ENCODE measurements at regions not wholly inside any gene's neighbourhood (a gene's known extent, or its start where the extent isn't known, plus 50 kb on each side); places are given as distances from the start of the nearest gene placed in this dataset.

DNA sequence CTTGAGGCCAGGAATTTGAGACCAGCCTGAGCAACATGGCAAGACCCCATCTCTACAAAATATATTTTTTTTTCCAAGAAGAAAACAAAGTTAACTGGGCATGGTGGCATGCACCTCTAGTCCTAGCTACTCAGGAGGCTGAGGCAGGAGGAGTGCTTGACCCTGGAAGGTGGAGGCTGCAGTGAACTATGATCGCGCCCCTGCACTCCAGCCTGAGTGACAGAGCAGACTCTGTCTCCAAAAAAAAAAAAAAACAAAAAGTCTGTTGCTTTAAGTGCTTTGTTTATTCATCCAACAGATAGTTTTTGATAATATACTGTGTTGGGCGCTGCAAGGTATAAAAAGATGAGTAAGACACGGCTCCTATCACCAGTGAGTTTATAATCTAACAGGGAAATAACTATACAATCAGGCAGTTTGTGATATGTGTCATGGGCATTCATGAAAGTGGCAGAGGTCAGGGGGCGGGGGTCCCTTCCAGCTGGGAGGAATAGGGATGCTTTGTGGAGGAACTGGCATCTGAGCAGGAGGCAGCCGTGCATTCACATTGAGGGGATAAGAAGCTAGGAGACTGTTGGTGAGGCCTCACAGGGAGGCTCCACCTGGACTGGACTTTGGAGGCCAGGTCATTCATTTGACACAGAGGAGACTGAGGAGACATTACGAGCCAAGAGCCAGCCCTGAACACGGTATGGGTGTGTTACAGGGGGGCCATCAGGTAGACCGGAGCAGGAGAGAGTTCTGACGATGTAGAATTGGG, 67.3 kb upstream of the ERRFI1 start:
- H3K4me3 ChIP-seq (ENCODE audit: low read depth in 1 of 3, low read length in 3 of 3): no peak overlapping the region
- H3K27me3 ChIP-seq (ENCODE audit: control insufficient read depth in 4 of 4, insufficient read depth in 4 of 4, low read length in 3 of 4): no peaks in the 10 kb centered on the region
- DNase-seq (ENCODE audit: low spot score): no peak
- TF ChIP-seq RAD21 (IDR thresholded peaks at IDR 0.05) (no peak), FOXA2 (IDR thresholded peaks at IDR 0.05) (no peak), JUND (IDR thresholded peaks at IDR 0.05) (no peak), FOXA1 (IDR thresholded peaks at IDR 0.05) (no peak), HNF4A (conservative IDR thresholded peaks at IDR 0.05) (no peak), RXRA (IDR thresholded peaks at IDR 0.05) (no peak), EGR1 (IDR thresholded peaks at IDR 0.05; ENCODE audit: low read depth in 2 of 2) (no peak), GABPA (IDR thresholded peaks at IDR 0.05 in 1 of 2, conservative IDR thresholded peaks at IDR 0.05 in 1 of 2) (no peak)
- TF ChIP-seq, protein P1, sequence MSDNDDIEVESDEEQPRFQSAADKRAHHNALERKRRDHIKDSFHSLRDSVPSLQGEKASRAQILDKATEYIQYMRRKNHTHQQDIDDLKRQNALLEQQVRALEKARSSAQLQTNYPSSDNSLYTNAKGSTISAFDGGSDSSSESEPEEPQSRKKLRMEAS (IDR thresholded peaks at IDR 0.05): no peak
- TF ChIP-seq, protein P2, sequence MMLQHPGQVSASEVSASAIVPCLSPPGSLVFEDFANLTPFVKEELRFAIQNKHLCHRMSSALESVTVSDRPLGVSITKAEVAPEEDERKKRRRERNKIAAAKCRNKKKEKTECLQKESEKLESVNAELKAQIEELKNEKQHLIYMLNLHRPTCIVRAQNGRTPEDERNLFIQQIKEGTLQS (IDR thresholded peaks at IDR 0.05): no peak
- TF ChIP-seq, protein P3, sequence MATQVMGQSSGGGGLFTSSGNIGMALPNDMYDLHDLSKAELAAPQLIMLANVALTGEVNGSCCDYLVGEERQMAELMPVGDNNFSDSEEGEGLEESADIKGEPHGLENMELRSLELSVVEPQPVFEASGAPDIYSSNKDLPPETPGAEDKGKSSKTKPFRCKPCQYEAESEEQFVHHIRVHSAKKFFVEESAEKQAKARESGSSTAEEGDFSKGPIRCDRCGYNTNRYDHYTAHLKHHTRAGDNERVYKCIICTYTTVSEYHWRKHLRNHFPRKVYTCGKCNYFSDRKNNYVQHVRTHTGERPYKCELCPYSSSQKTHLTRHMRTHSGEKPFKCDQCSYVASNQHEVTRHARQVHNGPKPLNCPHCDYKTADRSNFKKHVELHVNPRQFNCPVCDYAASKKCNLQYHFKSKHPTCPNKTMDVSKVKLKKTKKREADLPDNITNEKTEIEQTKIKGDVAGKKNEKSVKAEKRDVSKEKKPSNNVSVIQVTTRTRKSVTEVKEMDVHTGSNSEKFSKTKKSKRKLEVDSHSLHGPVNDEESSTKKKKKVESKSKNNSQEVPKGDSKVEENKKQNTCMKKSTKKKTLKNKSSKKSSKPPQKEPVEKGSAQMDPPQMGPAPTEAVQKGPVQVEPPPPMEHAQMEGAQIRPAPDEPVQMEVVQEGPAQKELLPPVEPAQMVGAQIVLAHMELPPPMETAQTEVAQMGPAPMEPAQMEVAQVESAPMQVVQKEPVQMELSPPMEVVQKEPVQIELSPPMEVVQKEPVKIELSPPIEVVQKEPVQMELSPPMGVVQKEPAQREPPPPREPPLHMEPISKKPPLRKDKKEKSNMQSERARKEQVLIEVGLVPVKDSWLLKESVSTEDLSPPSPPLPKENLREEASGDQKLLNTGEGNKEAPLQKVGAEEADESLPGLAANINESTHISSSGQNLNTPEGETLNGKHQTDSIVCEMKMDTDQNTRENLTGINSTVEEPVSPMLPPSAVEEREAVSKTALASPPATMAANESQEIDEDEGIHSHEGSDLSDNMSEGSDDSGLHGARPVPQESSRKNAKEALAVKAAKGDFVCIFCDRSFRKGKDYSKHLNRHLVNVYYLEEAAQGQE (IDR thresholded peaks at IDR 0.05): no peak
- H3K36me3 ChIP-seq (ENCODE audit: control insufficient read depth in 4 of 4, insufficient read depth in 3 of 4, low read depth in 1 of 4, low read length in 3 of 4): no peaks in the 10 kb centered on the region
- H3K9me3 ChIP-seq (ENCODE audit: control insufficient read depth in 4 of 4, low read length in 3 of 4): no peaks in the 10 kb centered on the region
- H3K27ac ChIP-seq (ENCODE audit: low read depth in 1 of 2, low read length in 2 of 2): peak overlapping the region in 1 of 2 donors; percentile 90
- H3K4me1 ChIP-seq (ENCODE audit: control insufficient read depth in 4 of 4, insufficient read depth in 4 of 4, low read length in 3 of 4): peaks cover 3 to 43% (median 22%) of the 10 kb centered on the region in 4 donors
- H3K9ac ChIP-seq (ENCODE audit: low read depth in 1 of 2, low read length in 2 of 2): no peak overlapping the region
- WGBS: 92% methylated on average over 10 of the region's 10 CpGs

DNA sequence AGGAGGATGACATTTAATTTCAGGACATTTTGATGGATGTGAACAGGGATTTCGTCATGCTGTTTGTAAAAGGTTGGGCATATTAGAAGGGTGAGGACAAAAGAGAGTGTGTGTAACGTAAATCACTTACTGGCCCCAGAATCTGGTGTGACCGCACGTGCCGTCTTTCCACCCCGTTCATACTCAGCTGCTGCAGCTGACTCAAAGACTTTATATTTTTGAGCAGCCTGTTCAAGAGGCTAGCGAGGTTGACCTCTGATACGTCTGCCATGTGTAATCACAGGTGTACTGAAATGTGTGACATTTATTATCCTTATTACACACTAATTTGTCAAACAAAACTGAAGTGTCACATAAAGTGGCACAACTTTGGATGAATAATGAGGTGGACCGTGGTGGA, 66.5 kb upstream of the ERRFI1 start:
- Histone ChIP-seq H3K4me1 (ENCODE audit: control insufficient read depth in 4 of 4, insufficient read depth in 4 of 4, low read length in 3 of 4) (peaks cover 3 to 39% (median 20%) of the 10 kb centered on the region in 4 donors), H3K9me3 (ENCODE audit: control insufficient read depth in 4 of 4, low read length in 3 of 4) (no peaks in the 10 kb centered on the region), H3K9ac (ENCODE audit: low read depth in 1 of 2, low read length in 2 of 2) (no peak overlapping the region), H3K36me3 (ENCODE audit: control insufficient read depth in 4 of 4, insufficient read depth in 3 of 4, low read depth in 1 of 4, low read length in 3 of 4) (no peaks in the 10 kb centered on the region), H3K27ac (ENCODE audit: low read depth in 1 of 2, low read length in 2 of 2) (no peak overlapping the region), H3K27me3 (ENCODE audit: control insufficient read depth in 4 of 4, insufficient read depth in 4 of 4, low read length in 3 of 4) (no peaks in the 10 kb centered on the region), H3K4me3 (ENCODE audit: low read depth in 1 of 3, low read length in 3 of 3) (no peak overlapping the region)
- WGBS: 92% methylated on average over 9 of the region's 9 CpGs
- no peak for DNase-seq (ENCODE audit: low spot score)
- TF ChIP-seq, protein P4, sequence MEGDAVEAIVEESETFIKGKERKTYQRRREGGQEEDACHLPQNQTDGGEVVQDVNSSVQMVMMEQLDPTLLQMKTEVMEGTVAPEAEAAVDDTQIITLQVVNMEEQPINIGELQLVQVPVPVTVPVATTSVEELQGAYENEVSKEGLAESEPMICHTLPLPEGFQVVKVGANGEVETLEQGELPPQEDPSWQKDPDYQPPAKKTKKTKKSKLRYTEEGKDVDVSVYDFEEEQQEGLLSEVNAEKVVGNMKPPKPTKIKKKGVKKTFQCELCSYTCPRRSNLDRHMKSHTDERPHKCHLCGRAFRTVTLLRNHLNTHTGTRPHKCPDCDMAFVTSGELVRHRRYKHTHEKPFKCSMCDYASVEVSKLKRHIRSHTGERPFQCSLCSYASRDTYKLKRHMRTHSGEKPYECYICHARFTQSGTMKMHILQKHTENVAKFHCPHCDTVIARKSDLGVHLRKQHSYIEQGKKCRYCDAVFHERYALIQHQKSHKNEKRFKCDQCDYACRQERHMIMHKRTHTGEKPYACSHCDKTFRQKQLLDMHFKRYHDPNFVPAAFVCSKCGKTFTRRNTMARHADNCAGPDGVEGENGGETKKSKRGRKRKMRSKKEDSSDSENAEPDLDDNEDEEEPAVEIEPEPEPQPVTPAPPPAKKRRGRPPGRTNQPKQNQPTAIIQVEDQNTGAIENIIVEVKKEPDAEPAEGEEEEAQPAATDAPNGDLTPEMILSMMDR (IDR thresholded peaks at IDR 0.05; ENCODE audit: low read depth, low read length, missing input control): no peak
- TF ChIP-seq HNF4A (conservative IDR thresholded peaks at IDR 0.05) (no peak), SP1 (IDR thresholded peaks at IDR 0.05) (no peak), FOXA1 (IDR thresholded peaks at IDR 0.05) (no peak), RAD21 (IDR thresholded peaks at IDR 0.05) (no peak), RXRA (IDR thresholded peaks at IDR 0.05) (no peak), HNF4G (IDR thresholded peaks at IDR 0.05) (no peak), NR2F2 (IDR thresholded peaks at IDR 0.05) (no peak), FOXA2 (IDR thresholded peaks at IDR 0.05) (no peak), GABPA (IDR thresholded peaks at IDR 0.05 in 1 of 2, conservative IDR thresholded peaks at IDR 0.05 in 1 of 2) (no peak), EGR1 (IDR thresholded peaks at IDR 0.05; ENCODE audit: low read depth in 2 of 2) (no peak), JUND (IDR thresholded peaks at IDR 0.05) (no peak)
- TF ChIP-seq, protein P2 (IDR thresholded peaks at IDR 0.05): no peak
- TF ChIP-seq, protein P1 (IDR thresholded peaks at IDR 0.05): no peak
- TF ChIP-seq, protein P5, sequence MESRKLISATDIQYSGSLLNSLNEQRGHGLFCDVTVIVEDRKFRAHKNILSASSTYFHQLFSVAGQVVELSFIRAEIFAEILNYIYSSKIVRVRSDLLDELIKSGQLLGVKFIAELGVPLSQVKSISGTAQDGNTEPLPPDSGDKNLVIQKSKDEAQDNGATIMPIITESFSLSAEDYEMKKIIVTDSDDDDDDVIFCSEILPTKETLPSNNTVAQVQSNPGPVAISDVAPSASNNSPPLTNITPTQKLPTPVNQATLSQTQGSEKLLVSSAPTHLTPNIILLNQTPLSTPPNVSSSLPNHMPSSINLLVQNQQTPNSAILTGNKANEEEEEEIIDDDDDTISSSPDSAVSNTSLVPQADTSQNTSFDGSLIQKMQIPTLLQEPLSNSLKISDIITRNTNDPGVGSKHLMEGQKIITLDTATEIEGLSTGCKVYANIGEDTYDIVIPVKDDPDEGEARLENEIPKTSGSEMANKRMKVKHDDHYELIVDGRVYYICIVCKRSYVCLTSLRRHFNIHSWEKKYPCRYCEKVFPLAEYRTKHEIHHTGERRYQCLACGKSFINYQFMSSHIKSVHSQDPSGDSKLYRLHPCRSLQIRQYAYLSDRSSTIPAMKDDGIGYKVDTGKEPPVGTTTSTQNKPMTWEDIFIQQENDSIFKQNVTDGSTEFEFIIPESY (IDR thresholded peaks at IDR 0.05): no peak
